Right lung (tissue), 2 donors: ENCODE measurements at regions not wholly inside any gene's neighbourhood (a gene's known extent, or its start where the extent isn't known, plus 50 kb on each side); places are given as distances from the start of the nearest gene placed in this dataset.

Experiments used
- DNase-seq, 2 donors: peaks; one replicate each; pipeline ENCODE4 v3.0.0-alpha.2; 2013

GRCh38 chr18:61164321-61164720 lies 168.9 kb upstream of the CDH20 start:
- no peak for DNase-seq

GRCh38 chr18:61167902-61168301 lies 165.3 kb upstream of the CDH20 start:
- DNase-seq: no peak

GRCh38 chr18:61169386-61169785 lies 163.8 kb upstream of the CDH20 start:
- DNase-seq: no peak

- no peak for DNase-seq
Measured at GRCh38 chr18:61172624-61173023, 160.6 kb upstream of the CDH20 start.

GRCh38 chr18:61173554-61173953 lies 159.7 kb upstream of the CDH20 start:
- no peak for DNase-seq

GRCh38 chr18:61183798-61184197 lies 149.4 kb upstream of the CDH20 start:
- DNase-seq: no peak

GRCh38 chr18:61187971-61188370 lies 145.3 kb upstream of the CDH20 start:
- no peak for DNase-seq

- DNase-seq: no peak
Measured at GRCh38 chr18:61189376-61189775, 143.9 kb upstream of the CDH20 start.

- no peak for DNase-seq
Measured at GRCh38 chr18:61194726-61195125, 138.5 kb upstream of the CDH20 start.

- no peak for DNase-seq
Measured at GRCh38 chr18:61196750-61197149, 136.5 kb upstream of the CDH20 start.

GRCh38 chr18:61198486-61198885 lies 134.7 kb upstream of the CDH20 start:
- DNase-seq: no peak

- DNase-seq: no peak
Measured at GRCh38 chr18:61199171-61199848, 133.9 kb upstream of the CDH20 start.

GRCh38 chr18:61201511-61201910 lies 131.7 kb upstream of the CDH20 start:
- DNase-seq: no peak

- DNase-seq: no peak
Measured at GRCh38 chr18:61203151-61203550, 130.1 kb upstream of the CDH20 start.

GRCh38 chr18:61209801-61210200 lies 123.4 kb upstream of the CDH20 start:
- DNase-seq: no peak

GRCh38 chr18:61216051-61216450 lies 117.2 kb upstream of the CDH20 start:
- no peak for DNase-seq

- no peak for DNase-seq
Measured at GRCh38 chr18:61222206-61222605, 111.0 kb upstream of the CDH20 start.

GRCh38 chr18:61225336-61225735 lies 107.9 kb upstream of the CDH20 start:
- DNase-seq: no peak

- DNase-seq: no peak
Measured at GRCh38 chr18:61236356-61237057, 96.7 kb upstream of the CDH20 start.

- DNase-seq: no peak
Measured at GRCh38 chr18:61237529-61237928, 95.7 kb upstream of the CDH20 start.

GRCh38 chr18:61239051-61239450 lies 94.2 kb upstream of the CDH20 start:
- no peak for DNase-seq

- no peak for DNase-seq
Measured at GRCh38 chr18:61241260-61241853, 91.9 kb upstream of the CDH20 start.

- DNase-seq: no peak
Measured at GRCh38 chr18:61244632-61245031, 88.6 kb upstream of the CDH20 start.
